GM19238 (cell line): ENCODE measurements at regions not wholly inside any gene's neighbourhood (a gene's known extent, or its start where the extent isn't known, plus 50 kb on each side); places are given as distances from the start of the nearest gene placed in this dataset.

Source experiments
- DNase-seq: peaks from one replicate; pipeline ENCODE4 v3.0.0; 2011; ENCODE audit warnings: low spot score; ENCODE audit not compliant: insufficient read length

DNA sequence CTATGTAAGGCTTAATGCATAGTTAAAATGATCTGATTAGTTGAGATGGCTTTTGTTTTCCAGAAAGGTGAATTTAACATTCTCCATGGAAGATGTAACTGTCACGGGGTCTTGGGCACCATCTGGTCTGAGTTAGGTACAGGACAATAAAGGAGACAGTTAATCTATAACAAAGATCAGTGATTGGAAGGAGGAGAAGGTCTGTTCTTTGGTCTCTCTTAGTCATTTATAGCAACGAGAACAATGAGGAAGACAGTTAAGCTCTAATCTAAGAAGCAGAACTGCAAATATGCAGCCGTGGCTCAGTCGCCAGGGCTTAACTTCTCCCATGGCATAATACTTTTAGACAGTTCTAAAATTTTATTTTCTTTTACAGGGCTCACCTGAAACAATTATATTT is 405.5 kb upstream of the SULF2 start:
- DNase-seq, result no peak

DNA sequence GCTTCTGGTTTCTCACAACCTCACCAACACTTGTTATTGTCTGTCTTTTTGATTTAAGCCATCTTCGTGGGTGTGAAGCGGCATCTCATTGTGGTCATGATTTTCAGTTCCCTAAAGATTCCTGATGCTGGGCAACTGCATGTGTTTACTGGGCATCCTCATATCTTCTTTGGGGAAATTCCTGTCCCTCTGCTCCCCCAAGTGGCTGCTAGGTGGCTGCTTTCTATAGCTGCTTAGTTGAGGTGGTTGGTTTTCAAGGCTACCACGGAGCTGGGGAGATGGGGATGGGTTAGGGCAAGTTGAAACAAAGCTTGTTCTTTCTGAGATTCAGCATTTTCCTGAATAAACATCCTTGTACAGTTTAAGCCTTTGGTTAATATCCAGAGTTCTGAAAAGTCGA is 403.9 kb upstream of the SULF2 start:
- peak; percentile 17 for DNase-seq

DNA sequence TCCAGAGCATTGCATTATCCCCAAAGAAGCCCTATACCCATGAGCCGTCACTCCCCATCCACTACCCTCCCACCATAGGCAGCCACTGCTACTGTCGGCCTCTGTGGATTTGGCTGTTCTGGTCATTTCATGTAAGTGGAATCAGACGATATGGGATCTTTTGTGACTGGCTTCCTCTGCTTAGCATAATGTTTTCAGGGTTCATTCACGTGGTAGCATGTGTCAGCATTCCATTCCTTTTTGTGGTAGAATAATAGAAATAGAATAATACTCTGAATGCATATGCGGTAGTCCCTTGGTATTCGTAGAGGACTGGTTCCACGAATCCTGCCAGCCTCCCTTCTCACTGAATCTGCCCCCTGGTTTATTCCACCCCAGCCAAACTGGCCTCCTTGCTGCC is 402.6 kb upstream of the SULF2 start:
- no peak for DNase-seq

DNA sequence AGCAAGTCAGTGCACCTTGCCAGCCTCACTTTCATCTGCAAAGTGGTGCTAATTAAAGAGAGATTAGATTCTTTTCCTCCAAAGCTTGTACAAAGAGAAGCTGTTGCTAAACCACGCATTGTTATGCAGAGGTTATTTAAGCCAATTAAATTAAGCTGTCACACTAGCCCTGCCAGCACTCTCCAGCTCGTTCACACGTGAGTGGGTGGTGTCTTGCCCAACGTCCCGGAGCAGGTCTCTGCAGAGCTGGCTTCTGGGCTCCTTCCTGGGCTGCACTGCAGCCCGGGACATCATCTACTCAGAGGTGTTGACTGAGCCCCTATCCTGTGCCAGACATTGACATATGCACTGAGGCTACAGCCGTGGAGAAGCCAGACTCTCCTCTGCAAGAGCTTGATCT is 401.6 kb upstream of the SULF2 start:
- DNase-seq, result no peak

DNA sequence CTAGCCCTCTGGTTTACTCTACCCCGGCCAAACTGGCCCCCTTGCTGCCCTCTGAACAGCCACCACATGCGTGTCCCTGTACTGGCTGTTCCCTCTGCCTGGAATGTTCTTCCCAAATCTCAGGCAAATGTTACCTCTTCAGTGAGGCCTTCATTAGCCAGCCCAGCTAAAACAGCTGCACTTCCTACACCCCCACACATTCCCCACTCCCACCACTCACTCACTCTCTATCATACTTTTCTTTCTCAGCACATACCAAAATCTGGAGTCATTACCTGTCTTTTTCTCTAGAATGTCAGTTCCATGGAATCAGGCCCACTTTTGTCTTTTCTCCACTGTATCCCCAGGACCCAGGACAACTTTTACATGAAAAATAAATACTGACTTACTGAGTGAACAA is 401.2 kb upstream of the SULF2 start:
- DNase-seq, result no peak

DNA sequence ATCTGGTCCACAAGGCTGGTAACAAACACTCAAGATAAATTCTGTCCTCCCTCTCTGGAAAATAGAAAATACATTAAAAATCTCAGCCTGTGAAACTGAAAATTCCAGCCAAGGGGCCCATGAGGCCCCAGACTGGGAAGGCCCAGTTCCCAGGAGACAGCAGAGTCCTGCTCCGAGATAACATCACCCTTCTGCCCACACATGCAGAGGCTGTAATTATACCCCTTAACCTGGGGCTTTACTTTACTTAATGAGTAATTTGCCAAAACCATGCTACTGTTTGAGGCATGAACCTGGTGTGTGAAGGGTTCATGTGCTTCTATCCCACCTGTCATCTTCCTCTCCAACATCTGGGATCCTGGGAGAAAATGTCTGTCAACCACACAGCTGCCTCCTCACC is 398.9 kb upstream of the SULF2 start:
- DNase-seq, result no peak

DNA sequence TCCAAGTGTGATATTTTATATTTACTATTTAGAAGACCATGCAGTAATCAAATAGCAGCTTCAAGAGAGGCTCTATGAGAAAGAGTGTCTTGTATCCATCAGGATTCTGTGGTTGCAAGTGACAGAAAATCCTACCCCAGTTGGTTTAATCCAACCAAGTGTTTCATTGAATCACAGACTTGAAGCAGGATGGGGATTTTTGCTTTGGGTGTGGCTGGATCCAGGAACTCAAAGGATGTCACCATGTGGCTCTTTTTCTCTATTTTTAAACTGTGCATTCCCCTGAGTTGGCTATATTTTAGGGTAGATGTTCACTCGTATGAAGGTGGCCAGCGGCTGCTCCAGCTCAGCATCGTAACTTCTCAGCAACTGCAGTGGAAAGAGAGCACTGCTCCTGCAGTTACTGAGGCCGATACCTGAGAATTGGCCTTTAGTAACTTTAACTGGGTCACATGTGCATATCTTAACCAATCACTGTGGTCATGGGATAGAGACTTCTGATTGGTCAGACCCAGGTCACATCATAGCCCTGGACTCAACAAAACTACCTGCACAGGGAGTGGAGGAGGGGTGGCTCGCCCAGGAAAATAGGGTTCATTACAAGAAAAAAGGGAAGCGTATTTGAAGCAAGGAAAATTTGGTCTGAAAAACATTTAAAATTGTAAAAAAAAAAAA is 396.1 kb upstream of the SULF2 start:
- no peak for DNase-seq

DNA sequence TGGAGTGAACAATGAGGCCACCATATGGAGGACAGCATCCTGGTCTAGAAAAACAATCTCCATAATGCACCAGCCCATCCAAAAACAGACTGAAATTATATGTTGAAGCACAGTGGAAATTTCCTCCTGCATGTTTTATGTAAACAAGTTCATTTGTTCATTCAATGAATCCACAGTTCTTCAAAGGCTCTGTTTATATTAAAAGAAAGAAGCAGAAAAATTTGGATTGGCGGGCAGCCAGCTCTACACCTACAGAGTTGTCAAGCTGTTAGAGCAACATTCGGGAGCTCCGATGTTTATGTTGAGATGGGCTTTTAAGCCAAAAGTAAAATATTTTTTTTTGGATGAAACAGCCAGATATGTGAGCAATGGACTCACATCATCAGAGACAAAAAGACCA is 395.3 kb upstream of the SULF2 start:
- DNase-seq, result no peak

DNA sequence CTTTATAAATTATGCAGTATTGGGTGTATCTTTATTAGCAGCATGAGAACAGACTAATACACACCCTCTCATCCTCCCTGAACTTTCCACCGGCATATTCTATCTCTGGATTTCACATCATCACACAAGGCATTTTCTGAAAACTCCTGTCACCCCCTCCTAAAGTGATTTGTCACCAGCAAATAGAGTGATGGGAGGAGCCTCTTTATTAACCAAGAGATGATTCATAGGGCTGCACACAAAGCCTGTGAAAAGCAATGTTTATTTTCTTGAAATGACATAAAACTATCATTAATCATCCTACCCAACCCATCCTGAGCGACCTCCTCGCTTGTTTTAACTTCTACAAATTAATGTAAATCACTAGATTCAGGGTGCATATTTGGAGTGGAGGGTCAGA is 394.7 kb upstream of the SULF2 start:
- no peak for DNase-seq

DNA sequence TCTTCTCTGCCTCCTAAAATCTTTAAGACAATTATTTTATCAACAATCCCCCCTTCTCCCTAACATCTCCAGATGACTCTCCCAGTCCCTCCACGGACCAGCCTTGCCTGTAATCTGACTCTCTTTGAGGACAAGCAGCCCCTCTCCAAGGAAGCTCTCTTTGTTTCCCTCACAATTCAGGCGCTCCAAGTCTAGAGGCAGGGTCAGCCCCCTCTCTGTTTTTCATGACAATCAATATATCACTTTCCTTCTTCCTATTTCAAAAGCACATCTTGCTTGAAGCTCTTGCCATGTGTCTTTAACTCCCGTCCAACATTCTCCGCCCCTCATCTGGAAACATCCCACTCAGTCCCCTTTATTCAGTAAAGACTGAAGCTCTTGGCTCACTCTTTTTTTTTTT is 393.4 kb upstream of the SULF2 start:
- no peak for DNase-seq

DNA sequence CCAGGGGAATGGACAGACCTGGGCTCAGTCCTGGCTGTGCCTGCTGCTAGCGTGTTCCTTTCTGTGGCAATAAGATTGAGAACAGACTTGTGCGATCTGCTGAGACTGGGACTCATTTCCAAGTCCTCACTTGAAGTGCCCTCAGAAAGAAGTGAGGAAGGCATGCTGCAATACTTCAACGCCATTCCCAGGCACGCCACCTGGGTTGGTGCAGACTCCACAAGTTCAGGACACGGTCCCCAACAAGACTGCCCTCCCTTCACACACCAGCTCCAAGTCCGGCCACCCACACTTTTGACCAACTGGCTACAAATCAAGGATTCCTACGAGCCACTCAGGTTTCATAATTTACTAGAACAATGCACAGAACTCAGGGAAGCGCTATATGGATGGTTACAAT is 391.8 kb upstream of the SULF2 start:
- DNase-seq, result no peak

DNA sequence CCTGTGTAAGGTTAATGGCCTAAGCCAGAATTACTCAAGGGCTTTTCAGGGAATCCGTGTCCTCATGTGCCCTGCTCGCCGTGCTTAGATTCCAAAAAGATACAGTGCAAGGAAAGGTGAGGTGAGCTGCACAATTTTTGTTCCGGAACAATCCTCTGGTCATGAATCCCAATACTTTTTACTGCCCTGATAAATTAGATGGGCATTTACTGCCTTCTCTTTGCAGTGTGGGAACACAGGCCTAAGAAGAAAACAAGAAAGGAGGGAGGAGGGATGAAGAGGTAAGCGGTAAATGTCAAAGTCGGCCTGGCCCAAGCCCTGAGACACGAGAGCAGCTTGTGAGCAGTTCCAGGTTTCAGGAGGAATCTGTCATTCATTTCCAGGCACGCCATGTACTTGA is 390.9 kb upstream of the SULF2 start:
- no peak for DNase-seq

DNA sequence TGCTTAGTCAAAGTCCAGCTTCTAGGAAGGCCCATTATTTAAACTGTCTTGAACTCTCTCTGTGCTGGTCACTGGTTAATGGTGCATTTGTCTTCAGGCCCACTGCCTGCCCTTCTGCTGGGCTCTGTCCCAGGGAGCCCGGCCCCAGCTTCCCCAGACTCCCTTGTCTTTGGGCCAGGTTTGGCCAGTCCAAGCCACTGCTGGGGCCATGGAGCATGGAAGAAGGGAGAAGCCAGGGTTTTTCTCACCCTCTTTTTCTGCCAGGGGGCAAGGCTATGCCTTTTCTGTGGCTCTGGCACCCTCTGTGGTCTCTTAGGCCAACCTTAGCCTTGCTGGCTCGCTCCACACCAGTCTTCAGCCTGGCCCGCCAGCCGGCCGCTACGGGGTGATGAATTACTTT is 390.0 kb upstream of the SULF2 start:
- no peak for DNase-seq

DNA sequence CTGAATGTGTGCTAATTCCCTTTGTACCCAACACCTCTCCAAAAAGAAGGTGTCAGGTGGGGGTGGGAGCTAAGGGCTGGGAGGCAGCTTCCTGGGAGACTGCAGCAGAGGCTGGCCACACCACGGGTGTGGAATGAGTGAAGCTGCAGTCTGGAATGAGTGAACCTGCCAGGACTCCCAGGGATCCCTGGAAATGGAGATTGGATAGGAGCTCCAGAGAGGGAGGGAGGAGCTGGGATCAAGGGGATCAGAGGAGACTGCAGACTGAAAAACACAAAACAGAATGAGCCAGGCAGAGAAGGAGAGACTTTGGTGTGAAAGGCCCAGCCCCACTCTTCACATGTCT is 387.0 kb upstream of the SULF2 start:
- DNase-seq, result no peak

DNA sequence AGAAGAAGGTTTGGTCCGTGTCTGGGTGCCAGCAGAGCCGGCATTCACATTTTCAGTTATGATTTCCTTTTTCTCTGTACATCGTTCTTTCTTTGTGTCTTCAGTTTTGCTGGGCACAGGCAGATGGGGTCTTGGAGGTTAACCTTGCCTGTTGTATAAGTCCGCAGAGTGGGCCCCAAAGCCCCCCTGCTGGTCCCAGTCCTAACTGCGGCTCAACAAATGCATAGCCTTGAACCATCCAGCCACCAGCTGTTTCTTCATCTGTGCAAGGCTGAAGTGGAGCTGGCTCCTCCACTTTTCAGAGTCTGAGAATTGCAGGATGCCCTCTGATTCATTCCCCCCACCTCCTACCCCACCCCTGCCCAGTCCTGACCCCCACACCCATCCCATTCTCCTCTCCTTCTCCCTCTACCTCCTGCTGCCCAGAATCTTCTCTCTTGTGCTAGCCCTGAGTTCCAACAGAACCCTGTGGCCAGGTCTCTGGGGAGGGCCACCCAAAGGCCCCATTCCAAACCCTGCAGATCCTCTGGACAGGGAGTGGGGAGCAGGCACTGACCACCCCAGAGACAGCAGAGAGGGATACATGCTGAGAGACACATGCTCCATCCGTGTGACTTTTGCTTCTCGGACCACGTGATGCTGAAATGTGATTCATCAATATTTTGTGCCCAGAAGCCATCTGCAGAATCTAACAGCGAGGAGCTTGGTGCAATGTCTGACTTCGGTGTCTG is 386.5 kb upstream of the SULF2 start:
- DNase-seq, result no peak

DNA sequence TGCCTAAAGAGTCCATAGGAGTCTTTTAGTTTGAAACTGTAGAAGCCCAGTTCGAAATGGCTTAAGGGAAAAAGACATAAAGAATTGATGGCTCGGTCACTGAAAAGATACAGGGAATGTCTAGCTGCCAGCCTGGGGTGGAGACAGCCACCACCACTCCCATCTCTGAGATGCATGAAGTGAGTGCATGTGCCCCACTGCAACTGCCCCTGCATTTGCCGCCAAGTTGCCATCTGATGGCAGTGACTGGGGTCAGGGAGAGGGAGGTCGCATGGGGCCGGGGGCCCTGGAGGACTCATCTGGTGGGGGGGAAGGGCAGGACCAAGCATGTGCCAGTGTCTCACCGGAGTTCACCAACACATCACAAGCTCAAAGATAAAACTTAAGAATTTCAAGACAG is 385.8 kb upstream of the SULF2 start:
- no peak for DNase-seq

DNA sequence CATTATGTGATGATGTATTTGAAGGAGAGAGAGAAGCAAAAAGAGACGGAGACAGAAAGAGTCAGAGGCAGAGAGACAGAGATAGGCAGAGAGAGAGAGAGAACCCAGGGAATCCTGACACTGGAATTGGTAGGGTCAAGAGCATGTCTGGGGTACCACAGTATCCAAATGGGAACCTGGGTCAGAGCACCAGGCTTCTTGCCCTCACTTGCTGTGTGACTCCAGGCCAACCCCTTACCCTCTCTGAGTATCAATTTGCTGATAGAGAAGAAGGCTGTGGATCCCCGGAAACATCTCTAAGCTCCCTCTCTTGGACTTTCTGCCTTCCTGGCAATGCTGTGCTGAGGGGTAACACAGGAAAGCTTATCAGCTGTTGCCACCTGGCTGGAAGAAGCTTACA is 385.3 kb upstream of the SULF2 start:
- no peak for DNase-seq

DNA sequence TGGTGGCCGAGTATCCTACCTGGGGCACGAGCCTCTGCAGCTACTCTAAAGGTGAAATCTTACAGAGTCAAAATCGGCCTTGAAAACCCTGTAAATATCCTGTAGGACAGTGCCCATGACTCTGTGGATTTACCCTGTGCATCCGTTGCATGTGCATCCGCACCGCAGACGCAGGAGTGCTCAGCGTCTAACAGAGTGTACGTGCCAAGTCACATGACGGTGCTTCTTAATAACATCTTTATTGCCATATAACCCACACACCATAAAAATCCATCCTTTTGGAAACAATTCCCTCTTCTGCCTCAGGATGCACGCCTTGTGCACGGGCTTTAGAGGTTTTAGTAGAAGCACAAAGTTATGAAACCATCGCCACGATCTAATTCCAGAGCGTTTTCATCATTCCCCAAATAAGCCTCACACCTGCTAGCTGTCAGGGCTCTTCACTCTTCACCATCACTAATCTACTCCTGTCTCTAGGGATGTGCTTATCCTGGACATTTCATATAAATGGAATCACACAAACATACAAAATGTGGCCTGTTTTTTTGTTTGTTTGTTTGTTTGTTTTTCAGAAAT is 384.5 kb upstream of the SULF2 start:
- no peak for DNase-seq

DNA sequence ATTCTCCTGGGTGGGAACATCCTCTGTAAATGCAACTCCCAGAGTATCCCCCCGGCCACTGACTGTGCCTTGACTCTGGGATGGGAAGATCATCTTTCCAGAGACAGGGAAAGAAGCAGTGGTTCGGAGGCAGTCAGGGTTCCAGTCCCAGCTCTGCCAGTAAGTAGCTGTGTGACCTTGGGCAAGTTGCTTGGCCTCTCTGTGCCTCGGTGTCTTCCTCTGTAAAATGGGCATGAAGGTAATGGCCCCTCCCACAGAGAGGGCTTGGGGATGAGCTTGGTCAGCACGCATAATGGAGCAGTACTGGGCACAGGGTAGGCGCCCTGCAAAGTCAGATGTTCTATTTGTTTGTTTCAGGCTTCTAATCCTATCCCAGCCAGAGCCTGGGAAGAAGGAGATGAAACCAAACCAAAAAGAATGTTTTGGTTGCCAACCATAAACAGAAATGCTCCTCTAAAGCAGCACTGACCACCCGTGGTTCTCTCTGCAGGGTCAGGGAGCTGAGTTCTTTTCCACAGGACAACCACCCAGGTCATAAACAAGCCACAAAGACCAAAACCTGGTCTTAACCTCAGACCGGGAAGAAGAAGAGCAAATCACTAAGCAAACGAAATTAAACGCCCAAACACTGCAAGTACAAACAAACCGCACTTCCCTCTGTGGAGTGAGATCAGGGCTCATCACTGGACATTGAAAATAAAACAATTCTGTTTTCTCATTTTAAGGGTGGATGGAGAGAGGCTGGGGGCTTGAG is 381.0 kb upstream of the SULF2 start:
- DNase-seq, result no peak

DNA sequence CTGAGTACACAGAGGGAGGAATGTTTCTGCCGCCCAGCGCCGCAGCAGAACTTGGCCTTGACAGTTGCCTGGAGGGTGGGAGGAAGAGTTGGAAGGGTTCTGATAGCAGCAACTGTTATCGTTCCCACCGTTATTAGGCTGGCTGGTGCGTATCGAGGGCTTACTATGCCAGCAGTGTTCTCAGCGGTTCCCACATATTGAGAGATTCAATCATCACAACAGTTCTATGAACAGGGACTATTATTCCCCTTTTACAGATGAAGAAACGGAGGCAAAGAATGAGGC is 380.1 kb upstream of the SULF2 start:
- no peak for DNase-seq

DNA sequence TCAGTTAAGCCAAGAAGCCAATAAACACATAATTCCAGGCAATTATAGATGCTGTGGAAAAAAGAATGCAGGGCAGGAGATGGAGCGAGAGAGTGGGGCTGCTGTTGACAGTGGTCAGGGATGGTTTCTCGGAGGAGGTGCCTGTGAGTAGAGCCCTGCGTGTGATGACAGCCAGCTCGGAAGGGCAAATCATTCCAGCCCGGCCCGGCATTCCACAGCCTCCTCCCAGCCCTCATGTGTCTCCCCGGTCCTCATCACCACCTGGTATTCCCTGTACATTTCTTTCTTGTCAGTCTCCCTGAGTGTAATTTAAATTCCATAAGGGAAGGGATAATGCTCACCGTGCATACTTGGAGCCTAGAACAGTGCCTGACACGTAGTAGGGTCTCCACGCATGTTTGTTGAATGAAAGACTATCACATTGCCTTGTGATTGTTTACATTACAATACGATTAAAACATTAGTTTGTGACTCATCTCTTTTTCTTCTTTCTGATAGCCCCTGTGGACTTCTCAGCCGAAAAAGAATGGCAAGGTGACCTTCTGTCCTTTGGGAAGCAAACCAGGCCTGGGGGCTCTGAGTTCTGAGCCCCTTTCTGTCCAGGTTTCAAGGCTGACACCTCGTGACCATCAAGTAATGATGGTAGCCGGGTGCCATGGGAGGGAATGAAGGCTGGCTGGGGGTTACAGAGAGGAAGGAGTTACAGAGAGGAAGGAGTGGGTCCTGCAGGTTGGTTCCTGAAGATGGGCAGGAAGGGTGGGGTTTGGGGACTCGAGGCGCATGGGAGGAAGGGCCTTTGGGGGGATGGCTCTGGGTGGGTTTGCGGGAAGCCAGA is 379.5 kb upstream of the SULF2 start:
- no peak for DNase-seq

DNA sequence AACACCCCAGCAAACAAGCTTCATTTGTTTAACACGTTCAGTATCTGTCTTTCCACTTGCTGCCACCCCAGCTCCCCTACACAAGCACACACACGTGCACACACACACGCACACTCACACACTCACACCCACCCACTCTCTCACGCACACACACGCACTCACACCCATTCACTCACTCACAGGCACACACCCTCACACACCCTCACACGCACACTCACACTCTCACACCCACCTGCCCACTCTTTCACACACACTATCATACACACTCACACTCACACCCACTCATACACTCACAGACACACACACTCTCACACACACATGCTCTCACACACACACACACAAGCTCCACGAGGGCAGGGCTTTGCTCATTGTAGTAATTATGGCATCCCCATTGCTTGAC is 378.8 kb upstream of the SULF2 start:
- no peak for DNase-seq
